ENCODE measurements at regions not wholly inside any gene's neighbourhood (a gene's known extent, or its start where the extent isn't known, plus 50 kb on each side); places are given as distances from the start of the nearest gene placed in this dataset.

DNA sequence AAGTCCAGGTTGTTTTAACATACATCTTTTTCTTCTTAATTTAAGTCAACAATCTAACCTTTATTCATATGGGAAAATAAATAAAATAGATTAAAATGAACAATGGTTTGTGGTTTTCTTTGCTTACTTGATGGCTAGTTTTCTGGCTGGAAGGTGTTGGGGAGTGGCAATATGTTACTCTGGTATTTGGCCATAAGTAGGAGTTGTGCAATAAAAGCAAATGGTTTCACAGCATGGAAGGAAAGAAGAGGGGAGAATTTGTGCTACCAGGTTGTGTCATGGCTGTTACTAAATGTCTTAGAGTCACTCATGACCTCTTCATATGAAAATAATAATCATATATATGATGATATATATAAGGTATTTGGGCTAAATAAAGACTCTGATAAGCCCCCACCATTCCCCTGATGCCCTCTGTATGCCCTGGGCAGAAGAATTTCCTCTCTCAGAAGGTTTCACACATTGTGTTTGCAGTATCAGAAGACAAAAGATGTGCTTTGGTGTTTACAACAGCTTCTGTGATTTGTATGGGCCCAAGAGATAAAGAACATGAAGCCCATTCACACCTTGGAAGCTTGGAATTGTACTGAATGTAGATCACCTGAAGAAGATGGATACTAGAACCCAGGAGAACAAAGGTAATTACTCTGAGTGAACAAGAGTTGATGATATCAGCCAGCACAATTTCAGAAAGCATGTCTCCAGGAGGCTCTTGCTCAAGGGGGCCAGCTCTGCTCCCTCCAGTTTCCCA, 160.9 kb downstream of the ALG10B start:
- H3K27me3 ChIP-seq: no peaks in the 10 kb centered on the region
- DNase-seq: no peak
- H3K4me3 ChIP-seq: no peak overlapping the region
- no peak for TF ChIP-seq POLR2A (IDR thresholded peaks at IDR 0.05)
- TF ChIP-seq, protein P1, sequence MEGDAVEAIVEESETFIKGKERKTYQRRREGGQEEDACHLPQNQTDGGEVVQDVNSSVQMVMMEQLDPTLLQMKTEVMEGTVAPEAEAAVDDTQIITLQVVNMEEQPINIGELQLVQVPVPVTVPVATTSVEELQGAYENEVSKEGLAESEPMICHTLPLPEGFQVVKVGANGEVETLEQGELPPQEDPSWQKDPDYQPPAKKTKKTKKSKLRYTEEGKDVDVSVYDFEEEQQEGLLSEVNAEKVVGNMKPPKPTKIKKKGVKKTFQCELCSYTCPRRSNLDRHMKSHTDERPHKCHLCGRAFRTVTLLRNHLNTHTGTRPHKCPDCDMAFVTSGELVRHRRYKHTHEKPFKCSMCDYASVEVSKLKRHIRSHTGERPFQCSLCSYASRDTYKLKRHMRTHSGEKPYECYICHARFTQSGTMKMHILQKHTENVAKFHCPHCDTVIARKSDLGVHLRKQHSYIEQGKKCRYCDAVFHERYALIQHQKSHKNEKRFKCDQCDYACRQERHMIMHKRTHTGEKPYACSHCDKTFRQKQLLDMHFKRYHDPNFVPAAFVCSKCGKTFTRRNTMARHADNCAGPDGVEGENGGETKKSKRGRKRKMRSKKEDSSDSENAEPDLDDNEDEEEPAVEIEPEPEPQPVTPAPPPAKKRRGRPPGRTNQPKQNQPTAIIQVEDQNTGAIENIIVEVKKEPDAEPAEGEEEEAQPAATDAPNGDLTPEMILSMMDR (IDR thresholded peaks at IDR 0.05): no peak
- no peak overlapping the region for H3K27ac ChIP-seq
- H3K4me1 ChIP-seq (replicated peaks in 1 of 2): no peaks in the 10 kb centered on the region
- intact Hi-C loops (cut with DNase I): no loop called here
- H3K9me3 ChIP-seq (replicated peaks in 1 of 3): no peaks in the 10 kb centered on the region
- no peaks in the 10 kb centered on the region for H3K36me3 ChIP-seq (replicated peaks in 1 of 2)

DNA sequence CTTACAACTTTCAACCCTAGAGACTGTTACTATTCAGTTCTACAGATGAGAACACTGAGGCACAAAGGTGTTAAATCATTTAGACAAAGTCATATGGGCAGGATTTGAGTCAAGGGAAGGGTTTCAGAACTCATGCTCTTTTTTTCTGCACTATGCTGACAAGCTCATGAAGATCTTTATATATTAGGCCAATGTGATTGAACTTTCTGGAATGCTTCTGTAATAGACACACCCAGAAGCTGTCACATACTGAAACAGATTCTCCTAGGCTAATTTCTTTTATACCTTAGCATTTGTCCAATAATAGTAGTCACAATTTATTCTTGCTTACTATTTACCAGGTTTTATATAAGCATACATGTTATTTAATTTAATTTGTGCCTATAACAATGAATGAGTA, 164.0 kb downstream of the ALG10B start:
- intact Hi-C loops (cut with DNase I): no loop called here
- Histone ChIP-seq H3K27me3 (no peaks in the 10 kb centered on the region), H3K36me3 (replicated peaks in 1 of 2) (no peaks in the 10 kb centered on the region), H3K4me3 (no peak overlapping the region), H3K4me1 (replicated peaks in 1 of 2) (no peaks in the 10 kb centered on the region), H3K9me3 (replicated peaks in 1 of 3) (no peaks in the 10 kb centered on the region), H3K27ac (no peak overlapping the region)
- DNase-seq: no peak
- TF ChIP-seq, protein P1 (IDR thresholded peaks at IDR 0.05): no peak
- TF ChIP-seq POLR2A (IDR thresholded peaks at IDR 0.05): no peak

DNA sequence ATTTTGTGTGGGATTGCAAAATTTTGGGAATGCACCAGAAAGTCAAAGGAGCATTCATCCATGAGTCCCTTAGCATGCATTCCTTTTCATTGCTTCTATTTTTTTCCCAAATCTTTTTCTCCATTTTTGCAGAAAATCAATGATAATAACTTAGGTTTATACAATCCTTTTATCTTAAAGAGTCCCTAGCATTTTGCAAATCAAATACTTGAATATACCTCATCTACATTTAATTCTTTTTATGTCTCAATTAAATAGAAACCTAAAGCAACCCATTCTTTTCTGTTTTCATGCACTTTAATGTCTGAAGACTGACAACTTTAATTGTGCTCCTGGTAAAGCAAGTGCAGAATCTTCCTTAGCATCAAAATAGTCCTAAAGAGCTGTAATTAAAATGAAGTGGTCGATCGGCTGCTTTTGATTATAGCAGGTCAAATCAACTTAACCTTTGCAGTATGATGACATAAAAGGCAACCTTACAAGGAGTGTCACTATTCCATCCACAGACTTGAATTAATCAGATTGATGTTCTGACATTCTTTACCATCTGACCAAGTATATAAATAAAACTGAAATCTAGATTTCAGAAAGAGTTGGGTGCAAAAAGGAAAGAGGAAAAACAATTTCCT, 168.4 kb downstream of the ALG10B start:
- no peaks in the 10 kb centered on the region for H3K27me3 ChIP-seq
- intact Hi-C loops (cut with DNase I): no loop called here
- no peak overlapping the region for H3K27ac ChIP-seq
- WGBS, 4 donors: 72 to 91% (median 78%) methylated on average over 2 of the region's 2 CpGs
- H3K9me3 ChIP-seq (replicated peaks in 1 of 3): no peaks in the 10 kb centered on the region
- H3K4me3 ChIP-seq: no peak overlapping the region
- no peak for DNase-seq
- no peaks in the 10 kb centered on the region for H3K36me3 ChIP-seq (replicated peaks in 1 of 2)
- TF ChIP-seq POLR2A (IDR thresholded peaks at IDR 0.05): no peak
- TF ChIP-seq, protein P1 (IDR thresholded peaks at IDR 0.05): no peak
- no peaks in the 10 kb centered on the region for H3K4me1 ChIP-seq (replicated peaks in 1 of 2)

DNA sequence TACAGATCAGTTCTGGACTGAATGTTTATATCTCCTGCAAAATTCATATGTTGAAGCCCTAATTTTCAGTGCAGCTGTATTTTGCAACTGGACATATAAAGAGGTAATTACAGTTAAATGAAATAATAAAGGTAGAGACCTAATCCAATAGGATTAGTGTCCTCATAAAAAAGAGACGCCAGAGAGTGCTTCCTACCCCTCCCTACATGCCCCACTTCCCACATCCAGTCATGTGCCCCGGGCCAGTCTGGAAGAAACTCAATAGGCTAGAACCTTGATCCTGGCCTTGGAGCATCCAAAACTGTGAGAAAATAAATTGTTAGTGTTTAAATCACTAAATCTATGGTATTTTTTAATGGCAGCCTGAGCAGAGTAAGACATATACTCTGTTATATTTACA, 172.3 kb downstream of the ALG10B start:
- Histone ChIP-seq H3K4me1 (replicated peaks in 1 of 2) (no peaks in the 10 kb centered on the region), H3K4me3 (no peak overlapping the region), H3K36me3 (replicated peaks in 1 of 2) (no peaks in the 10 kb centered on the region), H3K27ac (no peak overlapping the region), H3K27me3 (no peaks in the 10 kb centered on the region), H3K9me3 (replicated peaks in 1 of 3) (no peaks in the 10 kb centered on the region)
- TF ChIP-seq, protein P1 (IDR thresholded peaks at IDR 0.05): no peak
- no peak for TF ChIP-seq POLR2A (IDR thresholded peaks at IDR 0.05)
- intact Hi-C loops (cut with DNase I): no loop called here
- DNase-seq: no peak
- 43 to 58% (median 54%) methylated on average over 2 of the region's 2 CpGs for WGBS, 4 donors
